B cell (primary cell): ENCODE measurements at regions not wholly inside any gene's neighbourhood (a gene's known extent, or its start where the extent isn't known, plus 50 kb on each side); places are given as distances from the start of the nearest gene placed in this dataset.

Experiments used
- ATAC-seq: fragments of 200-7000 bp; cut with Tn5 transposase; one replicate; pipeline ENCODE4 v1.10.0; 2021; ENCODE audit warnings: low read depth, mild to moderate bottlenecking, moderate number of reproducible peaks, moderate library complexity
- CTCF ChIA-PET: fragments of 350-600 bp; sonication (Branson Sonifier 250); formaldehyde crosslinking; loops from one replicate; lab custom pipeline; 2021; ENCODE audit warnings: antibody characterized with exemption, inconsistent platforms; lab: Charles Lee
- POLR2A ChIA-PET: fragments of 350-600 bp; sonication (Branson Sonifier 250); formaldehyde crosslinking; loops from one replicate; lab custom pipeline; 2021; ENCODE audit warnings: antibody characterized with exemption; lab: Charles Lee
- DNase-seq: peaks from one replicate; pipeline ENCODE4 v3.0.0; 2013
- H2AFZ ChIP-seq: 2 replicates; pipeline ENCODE4 v1.6.1; 2012; ENCODE audit warnings: mild to moderate bottlenecking, low read depth, low read length; ENCODE audit not compliant: insufficient read depth, poor library complexity, severe bottlenecking
- H3K27ac ChIP-seq, 2 donors: 1 replicate in 1 of 2; 2 replicates in 1 of 2; pipeline ENCODE4 v1.5.1; 2012 to 2013; ENCODE audit warnings: low read length in 2 of 2, mild to moderate bottlenecking in 2 of 2, moderate library complexity in 1 of 2
- H3K27me3 ChIP-seq, 4 experiments: fragments of 200-600 bp in 1 of 4; sonication (generic) in 1 of 4; replicated peaks in 1 of 4; 1 replicate in 2 of 4; 2 replicates in 2 of 4; pipeline versions ENCODE4 v1.6.1 to v1.7.0; 2013 to 2016; ENCODE audit warnings: low read length in 3 of 4, mild to moderate bottlenecking in 2 of 4, mixed read lengths in 1 of 4, moderate library complexity in 1 of 4; ENCODE audit not compliant: insufficient read depth in 4 of 4, control insufficient read depth in 3 of 4; ENCODE audit errors: control extremely low read depth in 1 of 4
- H3K36me3 ChIP-seq, 2 experiments: replicated peaks in 1 of 2; 1 replicate in 1 of 2; 2 replicates in 1 of 2; pipeline versions ENCODE4 v1.6.1 to v1.7.1; 2013; ENCODE audit warnings: low read length in 1 of 2; ENCODE audit not compliant: insufficient read depth in 2 of 2, control insufficient read depth in 1 of 2; ENCODE audit errors: control extremely low read depth in 1 of 2, extremely low read depth in 1 of 2
- H3K4me1 ChIP-seq, 2 donors: fragments of 200-600 bp in 1 of 2; sonication (generic) in 1 of 2; 1 replicate in 1 of 2; 2 replicates in 1 of 2; pipeline versions ENCODE4 v1.5.1 to v1.6.1; 2013 to 2017; ENCODE audit warnings: low read length in 2 of 2; ENCODE audit not compliant: control insufficient read depth in 2 of 2, insufficient read depth in 2 of 2
- H3K4me2 ChIP-seq: replicated peaks from 2 replicates; pipeline ENCODE3; 2012; ENCODE audit warnings: mild to moderate bottlenecking, low read depth, low read length; ENCODE audit not compliant: poor library complexity, severe bottlenecking
- H3K4me3 ChIP-seq, 5 experiments: fragments of 200-600 bp in 1 of 5; sonication (generic) in 1 of 5; 1 replicate in 3 of 5; 2 replicates in 2 of 5; pipeline versions ENCODE4 v1.5.1 to v1.7.0; 2011 to 2016; ENCODE audit warnings: low read length in 4 of 5, mild to moderate bottlenecking in 4 of 5, low read depth in 2 of 5, control low read depth in 1 of 5, moderate library complexity in 1 of 5; ENCODE audit not compliant: insufficient read depth in 1 of 5; ENCODE audit errors: control extremely low read depth in 1 of 5, extremely low read depth in 1 of 5
- H3K79me2 ChIP-seq: fragments of 200-600 bp; sonication (generic); one replicate; pipeline ENCODE4 v1.6.0; 2016; ENCODE audit warnings: low read length; ENCODE audit not compliant: control insufficient read depth, insufficient read depth
- H3K9ac ChIP-seq: fragments of 200-600 bp; sonication (generic); 2 replicates; pipeline ENCODE4 v1.6.1; 2017; ENCODE audit warnings: mild to moderate bottlenecking, low read length, moderate library complexity
- H3K9me3 ChIP-seq, 3 donors: one replicate each; pipeline versions ENCODE4 v1.6.1 to v1.7.1; 2013; ENCODE audit warnings: low read length in 2 of 3; ENCODE audit not compliant: control insufficient read depth in 2 of 3, insufficient read depth in 1 of 3; ENCODE audit errors: control extremely low read depth in 1 of 3
- H4K20me1 ChIP-seq: 2 replicates; pipeline ENCODE4 v1.6.0; 2012; ENCODE audit warnings: mild to moderate bottlenecking, low read length; ENCODE audit not compliant: insufficient read depth, control insufficient read depth, poor library complexity, severe bottlenecking
- H3K27ac Mint-ChIP-seq: one replicate; pipeline ENCODE4 v1.8.0; 2021; ENCODE audit warnings: mixed read lengths
- H3K27me3 Mint-ChIP-seq: one replicate; pipeline ENCODE4 v1.8.0; 2021; ENCODE audit warnings: mixed read lengths
- H3K4me1 Mint-ChIP-seq: one replicate; pipeline ENCODE4 v1.8.0; 2021; ENCODE audit warnings: mixed read lengths
- H3K4me3 Mint-ChIP-seq: one replicate; pipeline ENCODE4 v1.8.0; 2021; ENCODE audit warnings: mixed read lengths
- H3K9me3 Mint-ChIP-seq: one replicate; pipeline ENCODE4 v1.8.0; 2022; ENCODE audit warnings: mixed read lengths; ENCODE audit not compliant: insufficient read depth
- EZH2 ChIP-seq: IDR thresholded peaks from 2 replicates; pipeline ENCODE4 v1.6.1; 2012; ENCODE audit warnings: borderline replicate concordance, low read depth, mild to moderate bottlenecking, moderate library complexity, low read length; ENCODE audit not compliant: insufficient read depth, poor library complexity, severe bottlenecking
- WGBS: methylation state at CpG from one replicate; pipeline ENCODE4 v1.1.5; 2013; ENCODE audit warnings: missing lambda C conversion rate; ENCODE audit not compliant: insufficient coverage; 5-methylcytosine and 5-hydroxymethylcytosine counted together
- intact Hi-C: fragments of 100-400 bp; cut with micrococcal nuclease; formaldehyde crosslinking; loops from one replicate; pipeline ENCODE4 v1.10.0; 2022
- TF ChIP-seq, protein P1 (sequence below): fragments of 200-600 bp; IDR thresholded peaks from one replicate; pipeline ENCODE4 v1.8.0; 2022; ENCODE audit warnings: antibody characterized with exemption, mild to moderate bottlenecking

DNA sequence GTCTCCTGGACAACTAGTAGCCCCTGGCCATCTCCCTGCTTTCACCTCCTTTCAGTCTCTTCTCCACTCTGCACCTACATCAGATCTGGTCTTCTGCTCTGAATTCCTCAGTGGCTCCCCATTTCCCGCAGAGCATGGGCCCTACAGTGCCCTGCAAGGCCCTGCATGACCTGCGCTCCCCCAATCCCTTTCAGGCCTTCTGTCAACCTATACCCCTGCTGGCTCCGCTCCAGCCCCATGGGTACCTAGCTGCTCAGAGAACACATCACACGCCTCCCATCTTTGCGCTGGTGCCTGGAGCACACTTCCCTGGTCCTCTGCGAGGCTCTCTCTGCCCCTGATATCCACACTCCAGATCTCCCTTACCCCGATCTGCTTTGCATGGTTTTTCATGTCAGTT is 145.2 kb downstream of the KATNIP start:
- Mint-ChIP-seq H3K4me3 (no peak overlapping the region), H3K27ac (no peak overlapping the region), H3K4me1 (no peaks in the 10 kb centered on the region), H3K27me3 (no peaks in the 10 kb centered on the region), H3K9me3 (no peaks in the 10 kb centered on the region)
- TF ChIP-seq EZH2: no peak
- TF ChIP-seq, protein P1, sequence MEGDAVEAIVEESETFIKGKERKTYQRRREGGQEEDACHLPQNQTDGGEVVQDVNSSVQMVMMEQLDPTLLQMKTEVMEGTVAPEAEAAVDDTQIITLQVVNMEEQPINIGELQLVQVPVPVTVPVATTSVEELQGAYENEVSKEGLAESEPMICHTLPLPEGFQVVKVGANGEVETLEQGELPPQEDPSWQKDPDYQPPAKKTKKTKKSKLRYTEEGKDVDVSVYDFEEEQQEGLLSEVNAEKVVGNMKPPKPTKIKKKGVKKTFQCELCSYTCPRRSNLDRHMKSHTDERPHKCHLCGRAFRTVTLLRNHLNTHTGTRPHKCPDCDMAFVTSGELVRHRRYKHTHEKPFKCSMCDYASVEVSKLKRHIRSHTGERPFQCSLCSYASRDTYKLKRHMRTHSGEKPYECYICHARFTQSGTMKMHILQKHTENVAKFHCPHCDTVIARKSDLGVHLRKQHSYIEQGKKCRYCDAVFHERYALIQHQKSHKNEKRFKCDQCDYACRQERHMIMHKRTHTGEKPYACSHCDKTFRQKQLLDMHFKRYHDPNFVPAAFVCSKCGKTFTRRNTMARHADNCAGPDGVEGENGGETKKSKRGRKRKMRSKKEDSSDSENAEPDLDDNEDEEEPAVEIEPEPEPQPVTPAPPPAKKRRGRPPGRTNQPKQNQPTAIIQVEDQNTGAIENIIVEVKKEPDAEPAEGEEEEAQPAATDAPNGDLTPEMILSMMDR: no peak
- no peak for DNase-seq
- H3K27me3 ChIP-seq: no peaks in the 10 kb centered on the region
- no peak overlapping the region for H3K9ac ChIP-seq
- no peak for ATAC-seq
- H3K4me1 ChIP-seq: no peaks in the 10 kb centered on the region
- no peaks in the 10 kb centered on the region for H3K79me2 ChIP-seq
- H3K27ac ChIP-seq: no peak overlapping the region
- CTCF ChIA-PET: no interaction called here
- POLR2A ChIA-PET: no interaction called here
- H3K36me3 ChIP-seq: peaks cover 0 to 10% of the 10 kb centered on the region in 2 experiments
- H4K20me1 ChIP-seq: no peaks in the 10 kb centered on the region
- intact Hi-C loops: no loop called here
- H2AFZ ChIP-seq: no peak overlapping the region
- H3K4me3 ChIP-seq: no peak overlapping the region
- no peaks in the 10 kb centered on the region for H3K9me3 ChIP-seq
- 98% methylated on average over 6 of the region's 7 CpGs for WGBS
- H3K4me2 ChIP-seq: no peak overlapping the region

DNA sequence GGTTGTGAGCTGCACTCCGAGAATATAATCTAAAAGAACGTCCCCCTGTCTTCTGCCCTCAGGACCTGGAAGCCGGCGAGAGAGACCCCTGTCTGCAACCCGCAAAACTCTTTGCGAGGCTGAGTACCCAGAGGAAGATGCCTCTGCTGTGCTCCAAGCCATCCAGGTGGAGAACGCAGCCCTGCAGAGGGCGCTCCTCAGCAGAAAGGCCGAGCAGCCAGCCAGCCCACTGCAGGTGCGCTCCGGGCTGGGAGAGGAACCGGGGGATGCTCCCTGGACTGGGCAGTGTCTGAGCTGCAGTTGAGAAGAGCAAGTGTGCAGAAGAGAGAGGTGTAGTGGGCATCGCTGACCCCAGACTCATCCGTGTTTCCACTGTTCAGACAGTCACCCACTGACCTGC is 148.3 kb downstream of the KATNIP start:
- H2AFZ ChIP-seq: no peak overlapping the region
- H3K9ac ChIP-seq: no peak overlapping the region
- WGBS: 93% methylated on average over 14 of the region's 14 CpGs
- H3K4me1 ChIP-seq: no peaks in the 10 kb centered on the region
- Mint-ChIP-seq H3K9me3 (no peaks in the 10 kb centered on the region), H3K4me1 (no peaks in the 10 kb centered on the region), H3K27me3 (no peaks in the 10 kb centered on the region), H3K27ac (no peak overlapping the region), H3K4me3 (no peak overlapping the region)
- ATAC-seq (no peak), DNase-seq (no peak)
- POLR2A ChIA-PET: no interaction called here
- no peaks in the 10 kb centered on the region for H3K79me2 ChIP-seq
- TF ChIP-seq, protein P1: no peak
- no peak for TF ChIP-seq EZH2
- H3K9me3 ChIP-seq: no peaks in the 10 kb centered on the region
- H3K4me3 ChIP-seq: no peak overlapping the region
- peaks cover 0 to 17% of the 10 kb centered on the region in 2 experiments for H3K36me3 ChIP-seq
- H3K27ac ChIP-seq: no peak overlapping the region
- H3K27me3 ChIP-seq: no peaks in the 10 kb centered on the region
- intact Hi-C loops: no loop called here
- no peaks in the 10 kb centered on the region for H4K20me1 ChIP-seq
- CTCF ChIA-PET: no interaction called here
- no peak overlapping the region for H3K4me2 ChIP-seq
